GM18907 (cell line): ENCODE measurements at regions not wholly inside any gene's neighbourhood (a gene's known extent, or its start where the extent isn't known, plus 50 kb on each side); places are given as distances from the start of the nearest gene placed in this dataset.
A peak's percentile ranks its signal among the peaks of the same experiment; 100 is the strongest.

Source experiments
- ATAC-seq: cut with Tn5 transposase; IDR thresholded peaks from one replicate; pipeline ENCODE4 v1.9.1; 2021; ENCODE audit warnings: mild to moderate bottlenecking, moderate library complexity; ENCODE audit not compliant: unreplicated experiment

- ATAC-seq = no peak
Observed at GRCh38 chr3:22916933-22917332, 286.2 kb upstream of the UBE2E2 start.

GRCh38 chr3:22920006-22920405 is 283.1 kb upstream of the UBE2E2 start:
- no peak for ATAC-seq

DNA sequence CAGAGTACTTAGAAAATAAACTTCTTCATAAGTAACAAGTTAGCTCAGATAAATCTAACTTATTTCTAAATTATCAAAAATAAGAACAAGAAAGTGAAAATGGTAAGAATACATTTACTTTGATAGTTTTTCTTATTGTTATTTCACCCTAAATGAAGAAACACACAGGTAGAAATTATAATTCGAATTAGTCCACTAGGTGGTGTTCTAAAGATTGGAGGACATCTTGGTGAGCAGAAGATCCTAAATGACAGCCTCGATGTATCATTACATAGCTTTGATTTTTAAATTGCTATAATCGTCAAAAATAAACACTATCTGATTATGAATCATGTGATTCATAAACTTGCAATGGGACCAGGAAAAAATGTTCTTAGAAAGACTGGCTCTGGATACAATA is 280.8 kb upstream of the UBE2E2 start:
- no peak for ATAC-seq

DNA sequence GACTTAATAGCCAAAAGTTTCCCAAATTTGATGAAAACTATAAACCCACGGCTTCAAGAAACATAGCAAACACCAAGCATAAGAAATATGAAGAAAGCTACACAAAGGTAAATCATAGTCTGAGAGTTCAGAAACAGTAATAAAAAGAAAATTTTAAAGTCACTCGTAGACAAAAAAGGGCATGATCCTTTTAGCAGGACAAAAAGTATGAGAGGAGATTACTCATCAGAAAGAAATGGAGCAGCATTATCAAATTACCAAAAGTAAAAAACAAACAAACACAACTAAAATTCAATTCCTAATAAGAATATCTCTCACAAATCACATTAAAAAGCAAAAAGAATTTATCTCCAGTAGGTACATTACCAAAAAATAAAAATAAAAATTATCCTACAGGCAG is 279.4 kb upstream of the UBE2E2 start:
- ATAC-seq = no peak

DNA sequence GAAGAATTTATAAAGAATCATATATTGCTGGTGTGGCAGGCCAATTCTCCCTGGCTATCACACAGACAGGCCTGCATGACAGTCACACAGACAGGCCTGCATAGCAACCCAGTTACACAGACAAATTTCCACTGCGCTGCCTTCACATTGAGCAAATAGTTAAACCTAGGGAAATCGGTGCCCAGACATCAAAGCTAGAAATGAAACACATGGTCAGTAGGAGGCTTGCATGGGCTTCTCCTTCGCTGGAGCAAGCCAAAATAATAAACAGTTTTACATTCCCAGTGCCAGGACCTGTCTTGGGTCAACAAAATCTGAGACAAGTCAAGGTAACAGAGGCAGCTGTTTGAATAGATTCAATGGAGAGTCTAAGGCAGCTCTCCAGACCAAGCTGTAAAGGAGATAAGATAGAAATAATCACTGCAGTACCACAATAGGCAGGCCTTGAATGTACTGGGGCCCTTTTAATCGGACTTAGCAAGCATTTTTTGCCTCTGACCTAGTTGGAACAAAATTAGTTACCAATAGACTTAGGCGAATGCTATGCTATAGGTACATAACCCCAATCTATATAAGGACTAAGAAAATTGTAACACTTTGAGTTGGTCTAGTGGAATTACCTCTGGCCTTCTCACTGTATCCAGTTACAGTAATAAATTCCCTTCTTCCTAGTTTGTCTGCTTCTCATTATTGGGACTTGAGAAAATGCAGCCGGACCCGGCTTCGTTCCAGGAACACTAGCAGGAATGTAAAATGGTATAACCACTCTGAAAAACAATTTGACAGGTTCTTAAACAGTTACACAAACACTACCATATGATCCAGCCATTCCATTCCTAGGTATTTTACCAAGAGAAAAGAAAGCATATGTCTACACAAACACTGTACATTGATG is 274.7 kb upstream of the UBE2E2 start:
- ATAC-seq = no peak

DNA sequence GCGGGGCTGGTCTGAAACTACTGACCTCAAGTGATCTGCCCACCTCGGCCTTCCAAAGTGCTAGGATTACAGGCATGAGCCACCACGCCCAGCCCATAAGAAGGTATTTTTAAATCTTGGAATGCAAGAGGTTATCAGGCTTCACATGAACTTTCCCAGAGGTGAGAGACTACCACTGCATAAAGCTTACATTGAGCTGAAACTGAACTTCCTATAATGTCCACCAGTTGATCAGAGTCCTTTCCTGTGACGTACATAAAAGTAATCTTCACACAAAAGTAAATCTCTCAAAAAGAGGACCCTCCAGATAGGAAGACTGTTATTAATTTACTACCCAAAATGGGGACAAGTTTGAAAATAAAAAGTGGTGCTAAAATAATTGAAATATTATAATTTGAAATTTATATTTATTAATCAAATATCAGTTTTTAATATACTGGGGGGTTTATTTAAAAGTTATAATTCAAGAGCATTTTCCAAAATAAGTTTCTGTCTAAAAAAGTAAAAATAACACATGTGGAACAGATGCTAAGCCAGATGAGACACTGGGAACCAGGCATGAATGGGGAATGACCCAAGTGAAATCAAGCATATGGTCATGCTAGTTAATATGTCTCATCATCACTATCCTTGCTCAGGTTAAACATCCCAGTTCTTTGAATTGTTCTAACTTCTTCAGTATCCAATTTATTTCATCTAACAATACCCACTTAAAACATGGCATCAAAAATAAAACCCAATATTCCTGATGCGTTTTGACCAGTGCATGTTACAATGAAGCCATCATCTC is 269.9 kb upstream of the UBE2E2 start:
- ATAC-seq = no peak

- ATAC-seq = no peak
Observed at GRCh38 chr3:22933841-22934116, 269.3 kb upstream of the UBE2E2 start.

GRCh38 chr3:22935040-22935439 is 268.1 kb upstream of the UBE2E2 start:
- ATAC-seq = no peak

- no peak for ATAC-seq
Observed at GRCh38 chr3:22937536-22937935, 265.6 kb upstream of the UBE2E2 start.

DNA sequence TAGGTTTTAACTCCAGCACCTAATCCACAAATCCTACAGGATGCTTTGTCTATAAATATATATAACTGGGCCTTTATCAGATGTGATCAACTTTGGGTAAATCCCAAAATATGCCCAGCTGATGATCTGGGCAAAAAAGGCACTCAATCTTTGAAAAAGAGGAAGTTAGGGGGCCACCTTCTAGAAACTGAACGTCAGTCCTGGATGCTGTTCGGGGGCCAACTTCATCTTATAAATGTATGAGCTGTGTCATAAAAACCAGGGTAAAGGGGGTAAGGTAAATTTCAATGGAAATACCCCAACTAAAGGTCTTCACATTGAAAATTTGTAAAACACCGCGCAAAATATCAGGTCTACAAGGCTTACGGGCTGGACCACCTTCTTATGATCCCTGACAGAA is 264.4 kb upstream of the UBE2E2 start:
- no peak for ATAC-seq

- no peak for ATAC-seq
Observed at GRCh38 chr3:22939349-22939748, 263.8 kb upstream of the UBE2E2 start.

DNA sequence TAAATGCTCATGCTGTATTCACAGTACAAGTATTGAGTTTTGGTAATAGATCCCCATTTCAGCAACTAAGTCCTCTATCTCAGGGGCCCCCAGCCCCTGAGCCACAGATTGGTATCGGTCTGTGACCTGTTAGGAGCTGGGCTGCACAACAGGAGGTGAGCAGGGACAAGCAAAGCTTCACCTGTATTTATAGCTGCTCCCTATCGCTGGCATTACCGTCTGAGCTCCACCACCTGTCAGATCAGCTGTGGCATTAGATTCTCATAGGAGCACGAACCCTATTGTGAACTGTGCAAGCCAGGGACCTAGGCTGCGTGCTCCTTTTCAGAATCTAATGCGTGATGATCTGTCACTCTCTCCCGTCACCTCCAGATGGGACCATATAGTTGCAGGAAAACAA is 262.8 kb upstream of the UBE2E2 start:
- no peak for ATAC-seq

- no peak for ATAC-seq
Observed at GRCh38 chr3:22942981-22943380, 260.1 kb upstream of the UBE2E2 start.

DNA sequence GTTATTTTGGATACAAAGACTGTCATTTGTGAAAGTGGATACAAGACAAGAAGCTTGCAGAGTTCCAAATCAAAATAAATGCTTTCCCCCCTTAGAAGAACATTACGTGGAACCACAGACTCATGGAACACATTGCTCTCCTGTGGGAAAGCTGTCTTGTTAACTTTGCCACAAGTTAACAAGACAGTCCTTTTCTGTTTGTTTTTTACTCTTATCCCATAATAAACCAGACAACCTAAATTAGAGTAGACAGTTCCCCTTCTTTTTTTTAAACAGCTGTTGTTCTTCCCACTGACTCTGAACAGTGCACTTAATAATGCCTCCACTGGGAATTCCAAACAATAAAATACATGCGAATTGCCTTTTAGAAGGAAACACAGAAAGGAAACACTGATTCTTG is 255.3 kb upstream of the UBE2E2 start:
- ATAC-seq = no peak

GRCh38 chr3:22951910-22952309 is 251.2 kb upstream of the UBE2E2 start:
- no peak for ATAC-seq

DNA sequence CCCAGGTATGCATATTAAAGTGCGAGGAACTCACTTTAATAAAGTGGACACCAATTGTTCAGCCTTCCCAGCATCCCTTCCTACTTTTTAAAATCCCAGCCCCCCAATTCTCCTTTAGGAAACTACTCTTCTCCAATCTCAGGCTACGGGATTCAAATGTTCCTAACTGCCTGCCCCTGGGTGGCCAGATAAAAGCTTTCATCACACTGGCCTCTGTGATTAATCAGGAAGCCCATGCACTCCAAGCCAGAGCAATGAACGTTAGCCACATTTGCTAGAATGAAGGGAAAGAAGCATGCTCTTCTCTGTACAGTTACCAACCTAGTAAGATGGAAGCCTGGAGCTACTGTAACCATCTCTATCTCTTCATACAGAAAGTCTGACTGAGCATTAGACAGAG is 250.3 kb upstream of the UBE2E2 start:
- no peak for ATAC-seq

DNA sequence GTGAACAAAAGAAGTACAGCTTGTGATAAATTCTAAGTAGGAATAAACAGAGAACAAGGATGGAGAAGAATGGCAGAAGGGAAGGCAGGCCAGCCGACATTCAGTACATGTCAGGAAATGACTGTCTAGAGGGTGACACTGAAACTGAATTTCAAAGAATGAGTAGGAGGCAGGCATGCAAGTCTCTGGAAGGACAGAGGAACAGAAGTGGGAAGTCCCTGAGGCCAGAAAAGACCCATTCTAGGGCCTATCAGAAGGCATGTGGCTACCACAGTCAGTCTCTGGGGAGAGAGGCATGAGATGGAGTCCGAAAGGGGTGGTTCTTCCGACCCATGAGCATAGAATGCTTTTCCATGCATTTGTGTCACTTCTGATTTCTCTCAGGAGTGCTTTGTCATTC is 243.5 kb upstream of the UBE2E2 start:
- peak; percentile 98 for ATAC-seq

DNA sequence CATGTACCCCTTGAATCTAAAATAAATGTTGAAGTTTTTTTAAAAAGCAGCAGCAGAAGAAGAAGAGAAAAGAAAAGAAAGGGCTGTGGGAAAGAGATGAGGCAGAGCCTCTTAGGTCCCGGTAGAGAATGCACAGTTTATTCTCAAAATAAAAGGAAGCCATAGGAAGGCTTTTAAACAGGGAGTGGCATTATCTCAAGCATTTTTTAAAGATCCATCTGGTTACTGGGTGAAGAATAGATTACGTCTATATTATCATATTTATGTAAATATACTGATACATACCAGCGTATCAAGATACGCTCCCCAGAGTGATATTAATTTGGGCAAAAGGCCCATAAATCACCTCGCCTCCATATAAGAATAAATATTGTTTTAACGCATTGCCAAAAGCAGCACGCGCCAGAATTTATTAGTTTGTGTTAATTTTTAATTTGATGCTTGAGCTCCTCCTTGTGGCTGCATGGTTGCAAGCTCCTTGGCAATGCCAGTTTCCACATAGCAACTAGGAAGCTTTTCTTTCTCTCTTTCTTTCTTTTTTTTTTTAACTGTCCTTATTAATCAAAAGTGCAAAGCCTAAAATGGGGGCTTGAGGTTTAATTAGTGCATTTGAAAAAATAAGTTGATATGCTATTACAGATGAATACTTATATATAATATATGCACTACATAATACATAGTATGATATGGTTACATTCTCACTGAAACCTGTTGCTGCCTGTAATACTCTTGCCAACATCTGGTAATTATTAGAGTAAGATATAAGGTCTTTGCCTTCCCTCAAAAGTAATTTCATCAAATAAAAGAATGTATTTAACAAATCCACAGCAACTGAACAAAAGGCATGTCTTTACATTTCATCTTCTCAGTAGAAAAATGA is 242.8 kb upstream of the UBE2E2 start:
- peak; percentile 56 for ATAC-seq

DNA sequence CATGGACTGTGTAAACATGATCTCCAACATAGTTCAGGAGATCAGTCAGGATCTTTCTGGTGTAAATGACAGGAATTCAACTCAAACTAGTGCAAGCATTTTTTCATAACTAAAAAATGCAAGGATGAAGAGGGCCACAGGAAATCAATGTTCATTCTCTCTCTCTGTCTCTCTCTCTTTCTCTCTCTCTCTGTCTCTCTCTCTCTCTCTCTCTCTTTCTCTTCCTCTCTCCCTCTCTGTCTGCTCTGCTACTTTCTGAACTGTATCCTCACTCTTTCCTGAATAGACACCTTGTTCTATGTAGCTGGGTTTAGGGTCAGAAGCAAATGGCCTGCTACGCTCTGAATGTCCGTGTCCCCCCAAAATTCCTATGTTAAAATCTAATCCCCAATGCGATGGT is 240.9 kb upstream of the UBE2E2 start:
- ATAC-seq = no peak

DNA sequence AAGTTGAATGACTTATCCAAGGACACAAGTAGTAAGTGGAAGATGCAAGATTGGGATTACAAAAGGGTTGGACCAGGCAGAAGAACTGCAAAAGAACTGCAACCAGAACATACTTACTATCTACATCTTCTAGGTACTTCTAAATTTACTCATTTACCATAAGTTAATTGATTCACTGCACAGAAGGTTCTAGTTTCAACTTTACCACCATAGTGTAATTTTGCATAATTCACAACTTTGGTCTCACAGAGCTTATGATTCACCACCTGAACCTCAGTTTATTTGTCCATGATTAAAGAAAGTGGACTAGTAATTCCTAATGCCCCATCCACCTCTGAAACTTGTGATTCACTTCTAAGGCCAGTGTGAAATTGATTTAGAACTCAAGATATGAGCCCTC is 236.8 kb upstream of the UBE2E2 start:
- no peak for ATAC-seq

- ATAC-seq = no peak
Observed at GRCh38 chr3:22969276-22969675, 233.9 kb upstream of the UBE2E2 start.
